ENCODE measurements at regions not wholly inside any gene's neighbourhood (a gene's known extent, or its start where the extent isn't known, plus 50 kb on each side); places are given as distances from the start of the nearest gene placed in this dataset.
"Not testable (repeated sequence)": the region's sequence is repeated elsewhere in the genome, so short reads cannot be mapped to it uniquely, and the experiment has no call there.

DNA sequence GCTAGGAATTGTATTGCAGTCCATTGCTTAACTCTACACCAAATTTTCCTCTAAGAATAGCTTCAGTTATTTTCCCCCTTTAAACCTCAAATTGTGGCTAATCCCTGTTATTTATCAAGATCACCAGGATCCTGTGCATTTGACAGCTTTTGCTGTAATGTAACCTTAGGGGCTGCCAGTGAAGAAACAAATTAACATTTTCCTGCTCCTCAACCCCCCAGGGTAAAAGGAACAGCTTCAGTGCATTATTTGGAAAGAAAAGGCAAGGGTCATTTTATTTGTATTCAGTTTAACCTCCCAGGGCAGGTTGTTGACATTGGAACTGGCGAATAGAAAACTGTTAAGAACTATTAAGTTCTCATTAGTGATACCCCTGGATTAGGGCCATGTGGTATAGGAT, 57.0 kb downstream of the PCDH20 start:
- DNase-seq, result no peak

DNA sequence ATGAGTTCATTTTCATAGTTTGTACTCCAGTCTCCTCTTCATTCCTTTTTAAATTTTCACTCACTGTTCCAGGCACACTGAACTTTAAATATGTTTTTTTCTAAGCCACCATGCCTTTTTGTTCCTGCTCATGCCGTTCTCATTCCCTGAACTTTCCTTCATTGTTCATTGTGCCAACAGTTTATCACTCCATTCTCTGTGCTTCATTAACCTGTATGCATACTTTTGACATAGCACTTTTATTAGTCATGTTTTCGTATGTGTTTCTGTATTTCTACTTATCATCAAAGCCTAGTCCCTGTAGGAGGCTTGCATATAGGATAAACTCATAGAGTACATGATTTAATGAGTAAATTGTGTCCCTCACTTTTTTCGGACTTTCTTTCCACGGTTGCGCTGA, 65.3 kb downstream of the PCDH20 start:
- DNase-seq, result no peak

DNA sequence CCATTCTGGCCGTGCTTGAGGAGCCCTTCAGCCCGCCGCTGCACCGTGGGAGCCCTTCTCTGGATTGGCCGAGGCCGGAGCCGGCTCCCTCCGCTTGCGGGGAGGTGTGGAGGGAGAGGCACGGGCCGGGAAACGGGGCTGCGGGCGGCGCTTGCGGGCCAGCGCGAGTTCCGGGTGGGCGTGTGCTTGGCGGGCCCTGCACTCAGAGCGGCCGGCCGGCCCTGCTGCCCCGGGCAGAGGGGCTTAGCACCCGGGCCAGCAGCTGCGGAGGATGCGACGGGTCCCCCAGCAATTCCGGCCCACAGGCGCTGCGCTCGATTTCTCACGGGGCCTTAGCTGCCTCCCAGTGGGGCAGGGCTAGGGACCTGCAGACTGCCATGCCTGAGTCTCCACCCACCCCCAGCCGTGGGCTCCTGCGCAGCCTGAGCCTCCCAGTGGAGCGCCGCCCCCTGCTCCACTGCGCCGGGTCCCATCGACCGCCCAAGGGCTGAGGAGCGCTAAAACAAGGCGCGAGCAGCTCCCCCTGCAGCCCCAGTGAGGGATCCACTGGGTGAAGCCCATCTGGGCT, 76.5 kb downstream of the PCDH20 start:
- no peak for DNase-seq

- DNase-seq, result no peak
Observed at GRCh38 chr13:61316647-61317046, 99.0 kb downstream of the PCDH20 start.

- DNase-seq, result no peak
Observed at GRCh38 chr13:61294467-61295191, 121.0 kb downstream of the PCDH20 start.

GRCh38 chr13:61286148-61286745, 129.4 kb downstream of the PCDH20 start:
- DNase-seq, result no peak

- DNase-seq, result no peak
Observed at GRCh38 chr13:61277586-61278276, 137.9 kb downstream of the PCDH20 start.

DNA sequence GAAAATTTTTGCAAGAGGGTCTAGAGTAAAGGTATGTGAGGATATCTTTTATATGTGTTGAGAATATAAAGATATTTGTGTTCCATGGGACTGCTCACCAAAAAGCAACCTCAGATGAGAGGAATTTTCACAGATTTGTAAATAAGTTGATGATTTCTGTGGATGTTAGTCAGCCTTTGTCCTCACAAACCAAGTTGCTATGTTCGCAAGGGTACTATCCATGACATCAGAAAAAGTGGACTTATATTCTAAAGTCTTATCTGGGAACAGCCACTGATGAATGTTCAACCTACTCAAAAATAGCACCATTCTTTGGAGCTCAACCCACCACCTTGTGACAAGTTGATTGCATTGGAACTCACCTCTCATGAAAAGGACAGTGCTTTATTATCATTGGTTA, 138.6 kb downstream of the PCDH20 start:
- DNase-seq, result no peak

DNA sequence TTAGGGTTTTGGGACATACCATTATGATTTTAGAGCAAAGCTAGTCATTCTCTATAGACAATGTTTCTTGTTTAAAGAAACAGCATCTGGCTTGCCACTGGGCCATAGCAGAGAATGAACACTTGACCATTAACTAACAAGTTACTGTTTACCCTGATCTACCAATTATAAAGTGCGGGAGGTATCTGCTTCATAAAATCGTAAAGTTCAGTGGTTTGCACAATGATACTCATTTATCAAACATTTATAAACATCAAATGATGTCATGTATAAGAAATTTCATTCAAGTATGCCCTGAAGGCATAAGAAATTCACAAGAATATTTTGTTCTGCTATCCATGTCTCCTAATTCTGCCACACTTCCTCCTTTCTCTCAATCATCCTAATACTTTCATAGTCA, 139.2 kb downstream of the PCDH20 start:
- DNase-seq, result no peak

- DNase-seq, result no peak
Observed at GRCh38 chr13:61275736-61276135, 139.9 kb downstream of the PCDH20 start.

DNA sequence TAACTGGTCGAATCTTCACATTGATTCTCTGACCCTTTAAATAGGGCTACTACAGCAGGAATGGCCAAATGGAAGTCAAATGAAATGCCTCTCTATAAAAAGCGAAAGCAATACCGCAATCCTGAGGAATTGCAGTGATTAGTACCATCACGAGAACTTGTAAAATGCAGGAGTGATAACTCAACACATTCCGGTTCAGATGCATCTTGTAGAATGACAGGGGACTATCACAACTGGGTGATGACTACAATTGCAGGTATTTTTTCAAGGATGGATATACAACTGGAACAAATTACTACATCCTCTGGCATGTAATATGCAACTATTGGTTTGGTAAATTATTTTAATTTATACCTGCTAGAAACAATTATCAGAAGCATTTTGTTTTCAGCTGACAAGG, 140.4 kb downstream of the PCDH20 start:
- no peak for DNase-seq

- DNase-seq, result not testable (repeated sequence)
Observed at GRCh38 chr13:61266896-61267295, 148.8 kb downstream of the PCDH20 start.

DNA sequence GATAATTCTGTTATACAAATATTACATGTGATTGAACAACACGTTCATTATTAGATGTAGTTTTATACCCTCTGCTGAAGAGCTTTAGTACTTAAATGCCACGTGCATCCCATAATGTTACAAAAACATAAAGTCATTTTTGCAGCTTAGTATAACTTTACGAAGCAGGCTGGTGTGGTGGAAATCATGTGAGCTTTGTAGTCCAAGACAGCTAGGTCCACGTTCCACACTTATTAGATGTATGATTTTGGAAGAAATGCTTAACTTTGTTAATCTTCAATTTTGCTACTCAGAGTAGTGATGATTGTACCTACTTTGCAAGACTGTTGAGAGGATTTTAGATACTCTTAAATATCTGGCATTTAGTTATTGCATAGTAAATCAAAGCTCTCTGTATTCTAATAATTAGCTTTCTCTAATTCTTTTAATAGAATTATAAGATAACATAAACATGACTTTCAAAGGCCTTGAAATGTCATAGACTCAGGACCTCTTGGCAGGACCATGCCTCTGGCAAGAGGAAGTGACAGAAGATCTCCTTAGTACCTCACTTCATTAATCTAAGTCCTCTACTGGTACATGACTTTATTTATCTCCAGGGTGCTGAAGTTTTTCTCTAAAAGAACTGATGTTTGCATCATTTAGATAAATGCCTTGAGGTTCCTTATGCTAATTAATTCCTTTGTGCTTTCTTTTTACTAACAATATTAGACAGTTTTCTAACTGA, 153.7 kb downstream of the PCDH20 start:
- no peak for DNase-seq

DNA sequence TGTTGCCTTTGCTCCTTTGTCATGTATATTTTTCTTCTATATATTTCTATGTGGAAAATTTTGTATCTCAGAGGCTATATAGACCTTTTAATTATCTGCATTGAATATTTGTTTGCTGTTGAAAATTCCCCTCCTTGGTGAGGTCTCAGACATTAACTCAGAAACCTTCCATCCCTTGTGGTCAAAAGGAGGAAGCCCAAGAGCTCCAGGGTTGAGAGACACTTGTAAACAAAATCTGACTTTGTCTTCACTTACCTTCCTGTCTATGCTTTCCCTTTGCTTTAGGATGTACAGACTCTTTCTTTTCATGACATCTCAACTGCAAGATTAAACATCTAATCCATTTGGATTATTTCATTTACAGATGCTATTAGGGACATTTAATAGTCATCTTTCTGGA, 157.5 kb downstream of the PCDH20 start:
- DNase-seq, result no peak

DNA sequence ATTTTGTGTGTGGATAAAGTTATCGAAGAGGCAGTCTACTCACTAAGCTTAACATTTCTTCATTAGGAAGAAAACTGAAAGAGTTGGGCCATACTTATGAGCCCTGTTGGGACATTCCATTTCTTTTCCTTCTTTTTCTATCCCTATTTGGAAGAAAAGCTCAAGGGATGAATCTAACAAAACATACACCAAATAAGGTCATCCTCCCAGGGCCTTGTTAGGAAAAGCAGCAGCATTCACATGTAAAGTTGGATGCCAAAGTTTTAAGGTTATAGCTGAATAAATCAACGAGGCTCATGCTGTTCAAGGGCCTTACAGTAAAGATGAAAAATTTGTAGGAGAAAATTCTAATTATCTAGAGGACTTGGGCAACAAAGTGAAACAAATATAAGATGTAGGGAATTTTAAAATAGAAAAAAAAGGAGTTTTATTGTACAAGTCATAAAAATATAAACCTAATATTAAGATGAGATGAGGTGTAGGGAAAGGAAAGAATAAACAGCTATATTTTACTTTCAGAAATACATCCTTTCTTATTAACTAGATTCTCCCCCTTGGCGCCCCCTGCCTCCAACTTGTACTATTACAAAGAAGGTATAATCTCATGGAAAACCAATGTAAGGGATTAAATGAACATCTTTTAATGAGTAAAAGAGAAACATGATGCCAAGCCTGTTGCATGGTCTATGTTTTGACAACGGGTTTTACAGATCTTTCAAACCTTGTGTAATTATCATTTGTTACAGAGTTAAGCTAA, 160.4 kb downstream of the PCDH20 start:
- no peak for DNase-seq

GRCh38 chr13:61253105-61253877, 162.4 kb downstream of the PCDH20 start:
- no peak for DNase-seq

- DNase-seq, result no peak
Observed at GRCh38 chr13:61252213-61252612, 163.4 kb downstream of the PCDH20 start.

GRCh38 chr13:61247149-61247936, 168.3 kb downstream of the PCDH20 start:
- DNase-seq, result no peak

- no peak for DNase-seq
Observed at GRCh38 chr13:61246351-61246750, 169.3 kb downstream of the PCDH20 start.

GRCh38 chr13:61215601-61216000, 200.0 kb downstream of the PCDH20 start:
- DNase-seq, result no peak

GRCh38 chr13:61215116-61215515, 200.5 kb downstream of the PCDH20 start:
- no peak for DNase-seq
